ENCODE measurements at regions not wholly inside any gene's neighbourhood (a gene's known extent, or its start where the extent isn't known, plus 50 kb on each side); places are given as distances from the start of the nearest gene placed in this dataset.

DNA sequence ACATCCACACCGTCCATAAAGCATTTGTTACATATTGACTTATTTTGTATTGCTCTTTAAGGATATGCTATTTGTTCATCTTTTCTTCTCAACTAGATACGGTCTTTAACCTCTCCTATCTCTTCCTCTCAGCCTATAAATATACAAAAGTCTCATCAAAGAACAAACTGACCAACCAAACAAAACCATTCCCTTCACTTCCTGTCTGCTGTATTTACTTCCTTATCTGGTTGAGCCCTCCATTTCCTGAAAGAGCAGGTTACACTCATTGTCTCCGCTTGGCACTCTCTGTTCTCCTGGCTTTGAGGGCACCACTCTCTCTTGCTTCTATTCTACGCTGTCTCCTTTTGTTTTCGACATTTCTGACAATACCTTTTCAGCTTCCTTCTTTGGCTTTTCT is 431.9 kb upstream of the TCF4 start:
- Histone ChIP-seq H4K91ac (ENCODE audit: insufficient read length, low read depth, low read length) (no peak overlapping the region), H3T11ph (ENCODE audit: low read length) (no peak overlapping the region), H3K4me1 (ENCODE audit: insufficient read depth, low read length) (no peaks in the 10 kb centered on the region), H3K79me1 (ENCODE audit: insufficient read depth, low read depth, low read length, poor library complexity, severe bottlenecking) (no peaks in the 10 kb centered on the region), H2AK5ac (ENCODE audit: insufficient read length, low read length) (no peak overlapping the region), H3K9me3 (ENCODE audit: control insufficient read depth, low read depth, low read length) (no peaks in the 10 kb centered on the region), H3K27me3 (ENCODE audit: insufficient read depth, low read length) (no peaks in the 10 kb centered on the region), H4K5ac (ENCODE audit: insufficient read length, low read depth, low read length) (no peak overlapping the region), H3K23me2 (ENCODE audit: insufficient read length, low read depth, low read length, poor library complexity, severe bottlenecking) (no peaks in the 10 kb centered on the region), H4K20me1 (ENCODE audit: control insufficient read depth, insufficient read depth, insufficient read length) (no peaks in the 10 kb centered on the region), H2BK20ac (ENCODE audit: low read depth, low read length, poor library complexity, severe bottlenecking) (no peak overlapping the region), H2AFZ (ENCODE audit: low read length) (no peak overlapping the region), H2BK120ac (ENCODE audit: low read depth, low read length, poor library complexity, severe bottlenecking) (no peak overlapping the region), H3K23ac (ENCODE audit: insufficient read length, low read depth, low read length) (no peak overlapping the region), H2BK15ac (ENCODE audit: low read depth, low read length) (no peak overlapping the region), H3K14ac (ENCODE audit: insufficient read depth, low read length) (no peak overlapping the region), H3K4me2 (ENCODE audit: insufficient read depth, insufficient read length, low read length) (no peak overlapping the region), H3K27ac (ENCODE audit: insufficient read length, low read depth, low read length) (no peak overlapping the region), H4K8ac (replicated peaks; ENCODE audit: insufficient read length, low read depth, low read length) (no peak overlapping the region), H3K9ac (ENCODE audit: extremely low read depth, insufficient read length, low read length) (no peak overlapping the region), H3K56ac (ENCODE audit: insufficient read length, low read depth, low read length) (no peak overlapping the region), H2BK5ac (ENCODE audit: insufficient read length, low read length) (no peak overlapping the region), H3K79me2 (ENCODE audit: insufficient read depth, low read length) (no peaks in the 10 kb centered on the region), H3K18ac (ENCODE audit: insufficient read length, low read depth, low read length) (no peak overlapping the region), H2BK12ac (ENCODE audit: insufficient read length, low read depth, low read length) (no peak overlapping the region), H3K4ac (ENCODE audit: low read depth, low read length) (no peak overlapping the region)
- Mint-ChIP-seq H3K27ac (no peak overlapping the region), H3K27me3 (ENCODE audit: low read depth) (no peaks in the 10 kb centered on the region), H3K4me1 (no peaks in the 10 kb centered on the region; a peak in 1 of 4 replicates), H3K9me3 (peaks cover 0 to 3% of the 10 kb centered on the region in 2 experiments; a peak in 2 of 5 replicates), H3K4me3 (no peak overlapping the region), H3K36me3 (ENCODE audit: insufficient read depth in 1 of 3, low read depth in 3 of 3) (no peaks in the 10 kb centered on the region; a peak in 1 of 7 replicates)
- no CpG with 5 or more reads among the region's 5 CpGs for WGBS (ENCODE audit: extremely low coverage, insufficient read length, low lambda C conversion rate)
- no peak for DNase-seq
- TF ChIP-seq, protein P1, sequence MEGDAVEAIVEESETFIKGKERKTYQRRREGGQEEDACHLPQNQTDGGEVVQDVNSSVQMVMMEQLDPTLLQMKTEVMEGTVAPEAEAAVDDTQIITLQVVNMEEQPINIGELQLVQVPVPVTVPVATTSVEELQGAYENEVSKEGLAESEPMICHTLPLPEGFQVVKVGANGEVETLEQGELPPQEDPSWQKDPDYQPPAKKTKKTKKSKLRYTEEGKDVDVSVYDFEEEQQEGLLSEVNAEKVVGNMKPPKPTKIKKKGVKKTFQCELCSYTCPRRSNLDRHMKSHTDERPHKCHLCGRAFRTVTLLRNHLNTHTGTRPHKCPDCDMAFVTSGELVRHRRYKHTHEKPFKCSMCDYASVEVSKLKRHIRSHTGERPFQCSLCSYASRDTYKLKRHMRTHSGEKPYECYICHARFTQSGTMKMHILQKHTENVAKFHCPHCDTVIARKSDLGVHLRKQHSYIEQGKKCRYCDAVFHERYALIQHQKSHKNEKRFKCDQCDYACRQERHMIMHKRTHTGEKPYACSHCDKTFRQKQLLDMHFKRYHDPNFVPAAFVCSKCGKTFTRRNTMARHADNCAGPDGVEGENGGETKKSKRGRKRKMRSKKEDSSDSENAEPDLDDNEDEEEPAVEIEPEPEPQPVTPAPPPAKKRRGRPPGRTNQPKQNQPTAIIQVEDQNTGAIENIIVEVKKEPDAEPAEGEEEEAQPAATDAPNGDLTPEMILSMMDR (conservative IDR thresholded peaks at IDR 0.05), result no peak
